22Rv1 (cell line): ENCODE measurements at regions not wholly inside any gene's neighbourhood (a gene's known extent, or its start where the extent isn't known, plus 50 kb on each side); places are given as distances from the start of the nearest gene placed in this dataset.

Experiments
- CTCF ChIP-seq: fragments of 450-650 bp; IDR thresholded peaks from 2 replicates; pipeline ENCODE4 v1.5.1; 2017; ENCODE audit warnings: mild to moderate bottlenecking
- ZFX ChIP-seq: fragments of 450-650 bp; IDR thresholded peaks from 2 replicates; pipeline ENCODE4 v1.6.1; 2017; ENCODE audit warnings: antibody characterized with exemption, borderline replicate concordance

DNA sequence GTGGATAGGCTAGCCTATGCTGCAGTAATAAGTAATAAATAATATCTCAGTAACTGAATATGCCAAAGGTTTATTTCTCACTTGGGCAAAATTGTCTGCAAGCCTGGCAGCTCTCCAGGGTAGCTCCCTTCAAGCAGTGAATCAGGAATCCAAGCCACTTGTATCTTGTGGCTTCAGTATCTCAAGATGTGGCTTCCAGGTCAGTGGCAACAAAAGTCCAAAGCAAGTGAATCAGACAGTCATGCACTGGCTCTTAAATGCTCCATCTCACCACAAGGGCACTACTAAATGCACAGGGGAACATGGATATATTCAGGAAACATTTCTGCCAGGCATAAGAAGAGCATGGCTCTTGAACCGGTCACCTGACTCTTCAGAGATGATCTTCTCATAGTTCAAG, 126.3 kb downstream of the KCTD12 start:
- TF ChIP-seq CTCF, result no peak
- no peak for TF ChIP-seq ZFX
